Gastroesophageal sphincter (tissue), 3 donors: ENCODE measurements at regions not wholly inside any gene's neighbourhood (a gene's known extent, or its start where the extent isn't known, plus 50 kb on each side); places are given as distances from the start of the nearest gene placed in this dataset.

Source experiments
- POLR2A ChIP-seq, 2 donors: fragments of 450-650 bp; IDR thresholded peaks; one replicate each; pipeline ENCODE4 v1.6.1; 2017; ENCODE audit warnings: antibody characterized with exemption in 2 of 2, mild to moderate bottlenecking in 2 of 2, moderate library complexity in 1 of 2
- POLR2AphosphoS5 ChIP-seq: sonication (generic); formaldehyde crosslinking; IDR thresholded peaks from one replicate; pipeline ENCODE4 v1.6.1; 2017; ENCODE audit warnings: antibody characterized with exemption
- TF ChIP-seq, protein P1 (sequence below), 4 experiments: fragments of 200-600 bp in 2 of 4; fragments of 450-650 bp in 2 of 4; sonication (generic) in 1 of 4; IDR thresholded peaks; one replicate each; pipeline ENCODE4 v1.5.1; 2017 to 2019; ENCODE audit warnings: antibody characterized with exemption in 4 of 4, mild to moderate bottlenecking in 2 of 4, moderate library complexity in 2 of 4

- TF ChIP-seq, protein P1, sequence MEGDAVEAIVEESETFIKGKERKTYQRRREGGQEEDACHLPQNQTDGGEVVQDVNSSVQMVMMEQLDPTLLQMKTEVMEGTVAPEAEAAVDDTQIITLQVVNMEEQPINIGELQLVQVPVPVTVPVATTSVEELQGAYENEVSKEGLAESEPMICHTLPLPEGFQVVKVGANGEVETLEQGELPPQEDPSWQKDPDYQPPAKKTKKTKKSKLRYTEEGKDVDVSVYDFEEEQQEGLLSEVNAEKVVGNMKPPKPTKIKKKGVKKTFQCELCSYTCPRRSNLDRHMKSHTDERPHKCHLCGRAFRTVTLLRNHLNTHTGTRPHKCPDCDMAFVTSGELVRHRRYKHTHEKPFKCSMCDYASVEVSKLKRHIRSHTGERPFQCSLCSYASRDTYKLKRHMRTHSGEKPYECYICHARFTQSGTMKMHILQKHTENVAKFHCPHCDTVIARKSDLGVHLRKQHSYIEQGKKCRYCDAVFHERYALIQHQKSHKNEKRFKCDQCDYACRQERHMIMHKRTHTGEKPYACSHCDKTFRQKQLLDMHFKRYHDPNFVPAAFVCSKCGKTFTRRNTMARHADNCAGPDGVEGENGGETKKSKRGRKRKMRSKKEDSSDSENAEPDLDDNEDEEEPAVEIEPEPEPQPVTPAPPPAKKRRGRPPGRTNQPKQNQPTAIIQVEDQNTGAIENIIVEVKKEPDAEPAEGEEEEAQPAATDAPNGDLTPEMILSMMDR (IDR thresholded peaks at IDR 0.05) = no peak
- TF ChIP-seq POLR2AphosphoS5 (no peak), POLR2A (IDR thresholded peaks at IDR 0.05) (no peak)
These were observed 75.0 kb upstream of the SEM1 start for GRCh38 chr7:96784597-96784996.
